Stimulated activated CD8-positive, alpha-beta memory T cell treated with anti-CD3 and anti-CD28 coated beads, Interleukin-15, amount 100 ng/mL, for 48 hours (primary cell): ENCODE measurements at regions not wholly inside any gene's neighbourhood (a gene's known extent, or its start where the extent isn't known, plus 50 kb on each side); places are given as distances from the start of the nearest gene placed in this dataset.

ENCODE experiments used
- DNase-seq, 2 donors: peaks; one replicate each; pipeline ENCODE4 v3.0.0-alpha.2; 2020; ENCODE audit warnings: low read depth in 2 of 2

GRCh38 chr16:85390511-85391174 lies 222.5 kb upstream of the GSE1 start:
- no peak for DNase-seq

GRCh38 chr16:85391175-85391707 lies 221.9 kb upstream of the GSE1 start:
- no peak for DNase-seq

GRCh38 chr16:85391769-85392583 lies 221.1 kb upstream of the GSE1 start:
- DNase-seq = no peak

- DNase-seq = no peak
Observed at GRCh38 chr16:85392756-85393673, 220.1 kb upstream of the GSE1 start.

GRCh38 chr16:85393674-85394451 lies 219.3 kb upstream of the GSE1 start:
- peak; percentile 46 to 52 for DNase-seq

GRCh38 chr16:85394456-85395206 lies 218.5 kb upstream of the GSE1 start:
- no peak for DNase-seq

- DNase-seq = no peak
Observed at GRCh38 chr16:85395207-85395912, 217.8 kb upstream of the GSE1 start.

- no peak for DNase-seq
Observed at GRCh38 chr16:85395913-85396878, 216.9 kb upstream of the GSE1 start.

GRCh38 chr16:85396879-85397871 lies 215.9 kb upstream of the GSE1 start:
- DNase-seq = no peak

GRCh38 chr16:85398050-85398451 lies 215.1 kb upstream of the GSE1 start:
- no peak for DNase-seq

GRCh38 chr16:85398688-85399582 lies 214.2 kb upstream of the GSE1 start:
- no peak for DNase-seq

GRCh38 chr16:85399583-85400284 lies 213.4 kb upstream of the GSE1 start:
- no peak for DNase-seq

- no peak for DNase-seq
Observed at GRCh38 chr16:85400305-85401205, 212.6 kb upstream of the GSE1 start.

GRCh38 chr16:85401370-85401916 lies 211.7 kb upstream of the GSE1 start:
- DNase-seq = no peak
